GM10266 (cell line): ENCODE measurements at regions not wholly inside any gene's neighbourhood (a gene's known extent, or its start where the extent isn't known, plus 50 kb on each side); places are given as distances from the start of the nearest gene placed in this dataset.

ENCODE experiments used
- DNase-seq: peaks from one replicate; pipeline ENCODE4 v3.0.0; 2012; ENCODE audit errors: extremely low spot score
- TF ChIP-seq, protein P1 (sequence below): IDR thresholded peaks from 2 replicates; pipeline ENCODE4 v1.5.1; 2012; ENCODE audit warnings: mild to moderate bottlenecking, low read depth; ENCODE audit not compliant: control insufficient read depth, insufficient read depth; ENCODE audit errors: missing control alignments

DNA sequence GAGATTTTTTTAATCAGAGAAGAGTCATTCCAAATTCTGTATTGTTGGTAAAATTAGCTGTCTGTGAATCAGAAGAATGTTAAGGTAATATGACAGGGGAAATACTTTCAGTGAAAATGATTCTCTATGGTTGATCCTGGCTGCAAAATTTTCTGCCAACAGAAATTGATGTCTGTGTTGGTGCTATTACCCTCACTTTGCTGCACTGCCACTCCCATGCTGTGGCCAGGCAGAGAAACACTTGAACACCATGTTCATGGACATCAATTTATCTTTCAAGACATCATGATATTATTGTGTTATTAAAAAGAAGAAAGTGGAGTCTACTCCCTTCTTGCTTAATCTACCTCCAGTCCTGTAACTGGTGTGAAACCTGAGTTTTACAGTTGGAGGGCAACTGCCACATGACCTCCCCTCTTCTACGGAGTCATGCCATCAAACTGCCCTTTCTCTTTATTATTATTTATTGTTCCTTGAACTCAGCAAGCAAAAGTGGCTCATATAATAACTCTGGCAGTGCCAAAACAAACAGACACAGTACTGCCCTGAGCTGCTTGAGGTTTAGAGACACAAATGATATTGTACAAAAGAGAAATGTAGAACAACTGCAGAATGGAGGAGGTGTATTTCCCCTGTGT lies 288.0 kb upstream of the JAG1 start:
- TF ChIP-seq, protein P1, sequence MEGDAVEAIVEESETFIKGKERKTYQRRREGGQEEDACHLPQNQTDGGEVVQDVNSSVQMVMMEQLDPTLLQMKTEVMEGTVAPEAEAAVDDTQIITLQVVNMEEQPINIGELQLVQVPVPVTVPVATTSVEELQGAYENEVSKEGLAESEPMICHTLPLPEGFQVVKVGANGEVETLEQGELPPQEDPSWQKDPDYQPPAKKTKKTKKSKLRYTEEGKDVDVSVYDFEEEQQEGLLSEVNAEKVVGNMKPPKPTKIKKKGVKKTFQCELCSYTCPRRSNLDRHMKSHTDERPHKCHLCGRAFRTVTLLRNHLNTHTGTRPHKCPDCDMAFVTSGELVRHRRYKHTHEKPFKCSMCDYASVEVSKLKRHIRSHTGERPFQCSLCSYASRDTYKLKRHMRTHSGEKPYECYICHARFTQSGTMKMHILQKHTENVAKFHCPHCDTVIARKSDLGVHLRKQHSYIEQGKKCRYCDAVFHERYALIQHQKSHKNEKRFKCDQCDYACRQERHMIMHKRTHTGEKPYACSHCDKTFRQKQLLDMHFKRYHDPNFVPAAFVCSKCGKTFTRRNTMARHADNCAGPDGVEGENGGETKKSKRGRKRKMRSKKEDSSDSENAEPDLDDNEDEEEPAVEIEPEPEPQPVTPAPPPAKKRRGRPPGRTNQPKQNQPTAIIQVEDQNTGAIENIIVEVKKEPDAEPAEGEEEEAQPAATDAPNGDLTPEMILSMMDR: no peak
- no peak for DNase-seq

DNA sequence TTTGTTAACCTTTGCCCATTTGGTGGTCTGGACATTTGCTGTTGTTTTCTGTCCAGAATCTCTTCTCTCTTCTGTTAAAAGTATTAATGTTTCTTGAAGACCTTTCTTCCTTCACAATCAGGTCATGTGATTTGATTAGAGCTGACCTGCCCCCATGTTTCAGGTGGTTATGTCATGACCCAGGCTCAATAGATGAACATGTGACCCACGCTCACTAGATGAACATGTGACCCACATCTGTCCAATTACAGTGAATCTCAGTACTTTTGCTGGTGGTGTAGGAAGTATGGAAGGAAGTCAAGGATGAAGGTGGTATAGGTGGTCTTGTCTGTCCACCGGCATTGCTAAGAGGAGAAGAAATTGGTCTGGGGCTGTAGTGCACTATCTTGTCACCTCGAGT lies 289.1 kb upstream of the JAG1 start:
- no peak for DNase-seq
- TF ChIP-seq, protein P1: no peak

DNA sequence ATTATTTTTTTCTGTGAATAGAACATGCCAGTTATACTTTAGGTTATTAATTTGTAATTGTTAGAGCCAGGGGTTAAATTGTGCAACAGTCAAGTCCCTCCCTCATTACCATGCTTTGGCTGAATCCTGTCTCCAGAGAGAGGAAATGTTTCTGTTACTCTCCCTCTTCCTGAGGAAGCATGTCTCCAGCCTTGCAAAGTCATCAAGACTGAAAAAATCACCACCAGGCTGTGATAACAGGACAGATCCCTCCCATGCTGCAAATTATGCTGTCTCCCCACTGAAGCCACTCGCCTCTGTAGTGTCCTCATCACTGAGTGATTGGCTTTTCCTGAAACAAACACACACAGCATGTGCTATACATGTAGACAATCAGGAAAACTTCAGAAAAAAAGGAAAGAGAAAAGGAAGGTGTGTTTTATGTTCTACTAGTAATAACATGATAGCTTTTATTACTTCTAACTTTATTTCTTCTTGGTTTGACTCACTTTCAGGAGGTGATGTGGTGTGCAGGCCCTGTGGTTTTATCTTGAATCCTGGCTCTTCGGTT lies 290.0 kb upstream of the JAG1 start:
- TF ChIP-seq, protein P1: no peak
- DNase-seq: no peak

DNA sequence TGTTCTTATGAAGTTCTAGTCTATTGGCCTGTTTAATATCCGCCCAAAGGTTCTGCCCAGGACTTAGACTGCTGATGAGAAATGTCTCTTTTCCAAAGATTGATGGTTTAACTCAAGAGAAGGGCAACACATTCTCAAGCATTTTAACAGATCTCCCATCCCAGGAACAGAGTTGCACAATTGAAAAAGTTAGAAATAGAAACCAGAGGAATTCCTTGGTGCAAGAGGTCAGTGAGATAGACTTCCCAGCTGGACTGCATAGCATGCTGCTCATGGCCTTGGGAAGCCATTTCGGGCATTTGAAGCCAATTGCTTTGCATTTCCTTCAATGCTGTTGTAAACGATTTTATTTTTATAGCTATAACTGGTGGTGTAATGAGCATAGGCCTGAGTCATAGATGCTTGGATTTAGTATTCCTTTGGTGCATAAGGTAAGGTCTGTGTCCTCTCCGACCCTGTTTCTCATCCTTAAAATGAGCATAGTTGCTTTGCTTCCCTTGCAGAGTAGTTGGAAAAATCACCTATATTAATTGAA lies 292.2 kb upstream of the JAG1 start:
- DNase-seq: no peak
- TF ChIP-seq, protein P1: no peak

DNA sequence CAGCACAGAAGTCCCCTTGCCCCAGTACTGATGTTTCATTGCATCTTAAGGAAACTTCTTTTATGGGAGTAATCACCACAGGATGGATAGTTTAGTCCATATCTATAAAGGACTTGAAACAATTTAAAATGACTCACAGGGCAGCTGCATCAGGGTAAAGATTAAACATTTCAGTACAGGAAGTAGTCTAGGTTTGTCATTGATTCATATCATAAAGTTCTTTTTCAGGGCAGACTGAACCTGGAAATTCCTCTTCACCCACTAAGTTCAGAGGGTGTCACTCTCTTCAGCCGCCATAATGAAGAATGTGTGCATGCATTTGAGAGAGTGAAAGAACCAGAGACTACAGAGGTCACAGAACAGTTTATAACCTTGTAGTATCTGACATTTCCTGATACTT lies 296.3 kb upstream of the JAG1 start:
- TF ChIP-seq, protein P1: no peak
- DNase-seq: no peak

DNA sequence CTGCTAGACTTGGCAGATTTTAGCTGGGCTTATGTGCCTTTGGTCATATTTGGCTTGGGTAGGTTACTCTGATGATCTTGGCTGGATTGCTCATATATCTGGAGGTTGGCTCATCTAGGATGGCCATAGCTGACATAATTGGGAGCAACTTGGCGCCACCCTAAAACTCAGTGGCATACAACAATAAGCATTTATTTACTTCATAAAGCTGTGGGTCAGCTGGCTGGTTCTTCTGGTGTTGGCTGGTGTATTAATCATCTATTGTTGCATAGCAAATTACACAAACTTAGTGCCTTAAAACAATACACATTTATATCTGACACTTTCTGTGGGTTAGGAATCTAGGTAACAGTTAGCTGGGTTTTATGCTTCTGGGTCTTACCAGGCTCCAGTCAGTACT lies 297.3 kb upstream of the JAG1 start:
- DNase-seq: no peak
- TF ChIP-seq, protein P1: no peak

DNA sequence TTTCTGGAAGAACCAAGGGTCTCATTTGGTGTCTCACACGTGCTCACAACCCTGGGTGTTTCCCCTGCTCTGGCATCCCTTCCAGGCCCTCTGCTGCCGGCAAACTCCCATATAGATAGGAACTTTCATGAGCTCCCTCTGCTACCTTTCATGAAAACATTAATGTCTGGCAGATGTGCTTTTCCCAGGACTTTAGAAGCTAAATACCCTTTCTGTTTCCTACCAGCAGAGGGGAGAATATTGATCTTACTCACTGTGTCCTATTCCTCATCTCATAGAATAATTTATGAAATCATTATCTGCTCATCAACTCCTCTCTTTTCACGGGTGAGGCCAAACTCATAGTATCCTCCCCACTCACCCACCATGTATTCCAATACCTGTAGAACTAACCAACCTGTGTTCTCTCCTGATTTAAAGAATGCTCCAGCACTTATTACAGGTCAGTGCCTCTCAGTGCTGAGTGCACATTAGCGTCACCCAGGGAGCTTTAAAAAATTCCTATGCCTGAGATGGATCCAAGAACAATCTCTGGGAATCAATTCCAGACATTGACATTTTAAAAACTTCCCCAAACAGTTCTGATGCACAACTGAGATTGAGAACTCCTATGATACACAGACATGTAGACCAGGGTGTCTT lies 298.5 kb upstream of the JAG1 start:
- TF ChIP-seq, protein P1: no peak
- DNase-seq: no peak
